CD14-positive monocyte (primary cell): ENCODE measurements at regions not wholly inside any gene's neighbourhood (a gene's known extent, or its start where the extent isn't known, plus 50 kb on each side); places are given as distances from the start of the nearest gene placed in this dataset.

Source experiments
- DNase-seq, 3 donors: peaks; one replicate each; pipeline ENCODE4 v3.0.0-alpha.2; 2011 to 2022
- H2AFZ ChIP-seq: 2 replicates; pipeline ENCODE4 v1.6.0; 2012; ENCODE audit warnings: mild to moderate bottlenecking, low read depth, low read length, inconsistent platforms; ENCODE audit not compliant: insufficient read depth, poor library complexity, severe bottlenecking
- H3K27ac ChIP-seq, 2 donors: 1 replicate in 1 of 2; 2 replicates in 1 of 2; pipeline ENCODE4 v1.5.1; 2012 to 2013; ENCODE audit warnings: low read length in 2 of 2, control low read depth in 1 of 2, inconsistent platforms in 1 of 2, low read depth in 1 of 2, mild to moderate bottlenecking in 1 of 2
- H3K27me3 ChIP-seq, 2 donors: one replicate each; pipeline versions ENCODE4 v1.6.0 to v1.6.1; 2011 to 2013; ENCODE audit warnings: low read length in 2 of 2; ENCODE audit not compliant: control insufficient read depth in 2 of 2, insufficient read depth in 2 of 2
- H3K36me3 ChIP-seq, 2 donors: replicated peaks in 1 of 2; 1 replicate in 1 of 2; 2 replicates in 1 of 2; pipeline versions ENCODE4 v1.5.1 to v1.6.1; 2012 to 2013; ENCODE audit warnings: low read length in 2 of 2, control low read depth in 1 of 2, inconsistent platforms in 1 of 2, mild to moderate bottlenecking in 1 of 2; ENCODE audit not compliant: insufficient read depth in 2 of 2, control insufficient read depth in 1 of 2
- H3K4me1 ChIP-seq, 2 donors: 1 replicate in 1 of 2; 2 replicates in 1 of 2; pipeline versions ENCODE4 v1.5.1 to v1.6.1; 2012 to 2013; ENCODE audit warnings: low read length in 2 of 2, control low read depth in 1 of 2, inconsistent platforms in 1 of 2, mild to moderate bottlenecking in 1 of 2, moderate library complexity in 1 of 2; ENCODE audit not compliant: insufficient read depth in 2 of 2, control insufficient read depth in 1 of 2
- H3K4me2 ChIP-seq: replicated peaks from 2 replicates; pipeline ENCODE3; 2012; ENCODE audit warnings: low read length, moderate library complexity, mild to moderate bottlenecking; ENCODE audit not compliant: poor library complexity, severe bottlenecking; ENCODE audit errors: extremely low read depth
- H3K4me3 ChIP-seq, 3 experiments: fragments of 200-600 bp in 1 of 3; sonication (generic) in 1 of 3; replicated peaks in 1 of 3; 1 replicate in 2 of 3; 2 replicates in 1 of 3; pipeline ENCODE4 v1.5.1; 2011 to 2013; ENCODE audit warnings: low read length in 3 of 3, mild to moderate bottlenecking in 3 of 3, control low read depth in 2 of 3, low read depth in 2 of 3, inconsistent platforms in 1 of 3, moderate library complexity in 1 of 3
- H3K79me2 ChIP-seq: 2 replicates; pipeline ENCODE4 v1.6.0; 2012; ENCODE audit warnings: mild to moderate bottlenecking, control low read depth, inconsistent platforms, low read length, moderate library complexity; ENCODE audit not compliant: insufficient read depth
- H3K9ac ChIP-seq: 2 replicates; pipeline ENCODE4 v1.6.0; 2017; ENCODE audit warnings: low read length, mild to moderate bottlenecking; ENCODE audit not compliant: insufficient read depth, poor library complexity, severe bottlenecking
- H3K9me3 ChIP-seq, 2 donors: replicated peaks in 1 of 2; 1 replicate in 1 of 2; 2 replicates in 1 of 2; pipeline versions ENCODE4 v1.5.1 to v1.6.1; 2012 to 2013; ENCODE audit warnings: low read length in 2 of 2, control low read depth in 1 of 2; ENCODE audit not compliant: control insufficient read depth in 1 of 2, insufficient read depth in 1 of 2
- H4K20me1 ChIP-seq: 2 replicates; pipeline ENCODE4 v1.6.0; 2012; ENCODE audit warnings: mild to moderate bottlenecking, low read length, control low read depth, moderate library complexity; ENCODE audit not compliant: insufficient read depth
- H3K27ac Mint-ChIP-seq, 7 donors: one replicate each; pipeline ENCODE4 v1.8.0; 2020; ENCODE audit warnings: mild to moderate bottlenecking in 7 of 7, mixed read lengths in 7 of 7, moderate library complexity in 6 of 7, inconsistent platforms in 2 of 7
- H3K27me3 Mint-ChIP-seq, 3 donors: one replicate each; pipeline ENCODE4 v1.8.0; 2021 to 2022; ENCODE audit warnings: low read depth in 3 of 3, mild to moderate bottlenecking in 3 of 3, mixed read lengths in 3 of 3, moderate library complexity in 3 of 3, inconsistent platforms in 1 of 3
- H3K36me3 Mint-ChIP-seq, 2 donors: one replicate each; pipeline ENCODE4 v1.8.0; 2020; ENCODE audit warnings: mixed read lengths in 2 of 2, inconsistent platforms in 1 of 2, mild to moderate bottlenecking in 1 of 2
- H3K4me1 Mint-ChIP-seq: one replicate; pipeline ENCODE4 v1.8.0; 2020; ENCODE audit warnings: mild to moderate bottlenecking, mixed read lengths
- H3K4me3 Mint-ChIP-seq, 2 donors: one replicate each; pipeline ENCODE4 v1.8.0; 2020; ENCODE audit warnings: mild to moderate bottlenecking in 2 of 2, mixed read lengths in 2 of 2, moderate library complexity in 1 of 2
- H3K9me3 Mint-ChIP-seq, 7 donors: one replicate each; pipeline ENCODE4 v1.8.0; 2020 to 2022; ENCODE audit warnings: mixed read lengths in 7 of 7, mild to moderate bottlenecking in 6 of 7, moderate library complexity in 6 of 7, inconsistent platforms in 2 of 7
- WGBS: methylation state at CpG from one replicate; pipeline ENCODE4 v1.1.5; 2013; ENCODE audit warnings: missing lambda C conversion rate; ENCODE audit not compliant: insufficient coverage; 5-methylcytosine and 5-hydroxymethylcytosine counted together
- intact Hi-C, 2 donors: fragments of 100-400 bp; cut with micrococcal nuclease; formaldehyde crosslinking; loops; one replicate each; pipeline versions ENCODE4 v1.15.0 to v1.15.1; 2023
- TF ChIP-seq, protein P1 (sequence below): fragments of 200-600 bp; IDR thresholded peaks from one replicate; pipeline ENCODE4 v1.8.0; 2022; ENCODE audit warnings: antibody characterized with exemption, mild to moderate bottlenecking

DNA sequence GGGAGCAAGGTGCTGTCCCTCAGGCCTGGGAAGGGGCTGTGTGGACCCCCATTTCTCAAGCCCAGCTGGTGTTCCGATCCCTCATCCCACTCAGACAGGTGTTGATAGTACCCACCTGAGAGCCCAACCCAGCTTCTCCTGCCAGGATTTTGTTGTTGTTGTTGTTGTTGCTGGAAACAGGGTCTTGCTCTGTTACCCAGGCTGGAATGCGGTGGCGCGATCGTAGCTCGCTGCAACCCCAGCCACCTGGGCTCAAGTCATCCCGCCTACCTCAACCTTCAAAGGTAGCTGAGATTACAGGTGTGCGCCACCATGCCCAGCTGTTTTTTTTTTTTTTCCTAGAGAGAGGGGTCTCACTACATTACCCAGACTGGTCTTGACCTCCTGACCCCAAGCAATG, 209.9 kb downstream of the PHETA1 start:
- Mint-ChIP-seq H3K4me3 (no peak overlapping the region), H3K9me3 (no peaks in the 10 kb centered on the region), H3K27ac (no peak overlapping the region), H3K4me1 (peaks cover 8% of the 10 kb centered on the region), H3K36me3 (no peaks in the 10 kb centered on the region), H3K27me3 (peaks cover 1 to 5% (median 4%) of the 10 kb centered on the region in 3 donors)
- H3K27ac ChIP-seq: no peak overlapping the region
- H3K9me3 ChIP-seq: no peaks in the 10 kb centered on the region
- no peak overlapping the region for H2AFZ ChIP-seq
- H3K27me3 ChIP-seq: no peaks in the 10 kb centered on the region
- TF ChIP-seq, protein P1, sequence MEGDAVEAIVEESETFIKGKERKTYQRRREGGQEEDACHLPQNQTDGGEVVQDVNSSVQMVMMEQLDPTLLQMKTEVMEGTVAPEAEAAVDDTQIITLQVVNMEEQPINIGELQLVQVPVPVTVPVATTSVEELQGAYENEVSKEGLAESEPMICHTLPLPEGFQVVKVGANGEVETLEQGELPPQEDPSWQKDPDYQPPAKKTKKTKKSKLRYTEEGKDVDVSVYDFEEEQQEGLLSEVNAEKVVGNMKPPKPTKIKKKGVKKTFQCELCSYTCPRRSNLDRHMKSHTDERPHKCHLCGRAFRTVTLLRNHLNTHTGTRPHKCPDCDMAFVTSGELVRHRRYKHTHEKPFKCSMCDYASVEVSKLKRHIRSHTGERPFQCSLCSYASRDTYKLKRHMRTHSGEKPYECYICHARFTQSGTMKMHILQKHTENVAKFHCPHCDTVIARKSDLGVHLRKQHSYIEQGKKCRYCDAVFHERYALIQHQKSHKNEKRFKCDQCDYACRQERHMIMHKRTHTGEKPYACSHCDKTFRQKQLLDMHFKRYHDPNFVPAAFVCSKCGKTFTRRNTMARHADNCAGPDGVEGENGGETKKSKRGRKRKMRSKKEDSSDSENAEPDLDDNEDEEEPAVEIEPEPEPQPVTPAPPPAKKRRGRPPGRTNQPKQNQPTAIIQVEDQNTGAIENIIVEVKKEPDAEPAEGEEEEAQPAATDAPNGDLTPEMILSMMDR: no peak
- H3K36me3 ChIP-seq: no peaks in the 10 kb centered on the region
- H3K9ac ChIP-seq: no peak overlapping the region
- no peaks in the 10 kb centered on the region for H4K20me1 ChIP-seq
- H3K4me2 ChIP-seq: no peak overlapping the region
- DNase-seq: no peak
- 100% methylated on average over 4 of the region's 8 CpGs for WGBS
- intact Hi-C loops: loop anchor here in 1 of 2 donors (10.0 kb wide), 1 partner anchor 116 kb away; no protein-coding TSS in a partner anchor
- no peaks in the 10 kb centered on the region for H3K79me2 ChIP-seq
- H3K4me3 ChIP-seq: no peak overlapping the region
- no peaks in the 10 kb centered on the region for H3K4me1 ChIP-seq

DNA sequence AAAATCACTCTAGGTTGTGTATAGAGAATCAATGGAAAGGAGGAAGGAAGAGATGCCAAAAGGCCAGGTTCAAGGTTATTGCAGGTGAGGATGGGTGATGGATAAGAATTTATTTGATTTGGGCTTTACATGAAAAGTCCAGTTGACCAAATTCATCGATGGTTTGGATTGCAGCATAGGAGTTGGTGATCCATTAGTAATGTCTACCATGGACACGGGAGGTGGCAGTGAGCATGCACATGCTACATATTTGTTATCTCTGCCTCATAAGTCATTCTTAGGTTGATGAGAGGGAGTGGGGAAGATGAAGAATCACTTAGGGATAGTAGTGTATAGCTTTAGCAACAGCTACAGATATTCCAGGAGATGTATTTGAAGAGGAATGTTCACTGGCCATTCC, 211.4 kb downstream of the PHETA1 start:
- Mint-ChIP-seq H3K36me3 (no peaks in the 10 kb centered on the region), H3K27ac (no peak overlapping the region), H3K9me3 (no peaks in the 10 kb centered on the region), H3K4me1 (peaks cover 8% of the 10 kb centered on the region), H3K27me3 (peaks cover 1 to 6% (median 4%) of the 10 kb centered on the region in 3 donors), H3K4me3 (no peak overlapping the region)
- no peak for DNase-seq
- H4K20me1 ChIP-seq: no peaks in the 10 kb centered on the region
- WGBS: 88% methylated on average over 1 of the region's 2 CpGs
- no peak overlapping the region for H3K4me2 ChIP-seq
- H3K4me1 ChIP-seq: no peaks in the 10 kb centered on the region
- intact Hi-C loops: loop anchor here in 1 of 2 donors (10.0 kb wide), 1 partner anchor 117 kb away; no protein-coding TSS in a partner anchor
- H3K36me3 ChIP-seq: no peaks in the 10 kb centered on the region
- no peak overlapping the region for H3K4me3 ChIP-seq
- H3K9me3 ChIP-seq: no peaks in the 10 kb centered on the region
- H3K79me2 ChIP-seq: no peaks in the 10 kb centered on the region
- H2AFZ ChIP-seq: no peak overlapping the region
- TF ChIP-seq, protein P1: no peak
- H3K27ac ChIP-seq: no peak overlapping the region
- no peak overlapping the region for H3K9ac ChIP-seq
- no peaks in the 10 kb centered on the region for H3K27me3 ChIP-seq
